Superior temporal gyrus (tissue), 1 donor: ENCODE measurements at regions not wholly inside any gene's neighbourhood (a gene's known extent, or its start where the extent isn't known, plus 50 kb on each side); places are given as distances from the start of the nearest gene placed in this dataset.

ENCODE experiments used
- DNase-seq: peaks from one replicate; pipeline ENCODE4 v3.0.0-alpha.2; 2016; ENCODE audit errors: extremely low spot score

DNA sequence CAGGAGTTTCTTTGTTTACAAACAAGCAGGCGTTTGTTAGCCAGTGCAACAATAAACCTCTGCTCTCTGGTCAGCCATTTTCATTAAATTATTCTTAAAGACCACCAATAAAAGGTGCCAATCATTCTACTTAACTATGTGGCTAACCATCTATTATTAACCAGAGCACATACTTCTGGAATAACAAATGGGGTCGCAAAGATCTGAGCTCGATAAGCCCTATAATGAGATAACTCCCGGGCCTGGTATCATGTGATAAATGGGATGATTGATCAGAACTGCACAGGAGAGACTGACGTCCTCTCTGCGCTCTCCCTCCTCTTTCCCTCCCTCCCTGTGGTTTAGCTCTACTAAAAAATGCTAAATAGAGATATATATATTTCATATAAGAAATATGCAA is 488.2 kb downstream of the NTRK2 start:
- no peak for DNase-seq

DNA sequence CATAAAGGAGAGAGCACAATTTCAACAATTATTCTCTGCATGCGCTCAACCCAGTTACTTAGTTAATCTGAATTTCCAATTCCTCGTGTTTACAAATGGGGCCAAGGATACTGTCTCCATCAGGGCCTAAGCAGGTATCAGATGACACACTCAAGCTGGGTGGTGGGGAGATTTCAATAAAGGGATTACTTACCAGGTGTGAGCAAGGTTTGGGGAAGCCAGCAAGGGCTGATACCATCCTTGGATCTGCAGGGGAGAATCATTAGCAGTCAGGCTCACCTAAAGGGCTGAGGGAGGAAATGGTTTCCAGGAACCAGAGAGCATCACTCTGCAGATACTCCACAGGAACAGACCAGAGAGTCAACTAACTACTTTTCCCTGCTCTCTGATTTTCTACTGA is 487.1 kb downstream of the NTRK2 start:
- no peak for DNase-seq

DNA sequence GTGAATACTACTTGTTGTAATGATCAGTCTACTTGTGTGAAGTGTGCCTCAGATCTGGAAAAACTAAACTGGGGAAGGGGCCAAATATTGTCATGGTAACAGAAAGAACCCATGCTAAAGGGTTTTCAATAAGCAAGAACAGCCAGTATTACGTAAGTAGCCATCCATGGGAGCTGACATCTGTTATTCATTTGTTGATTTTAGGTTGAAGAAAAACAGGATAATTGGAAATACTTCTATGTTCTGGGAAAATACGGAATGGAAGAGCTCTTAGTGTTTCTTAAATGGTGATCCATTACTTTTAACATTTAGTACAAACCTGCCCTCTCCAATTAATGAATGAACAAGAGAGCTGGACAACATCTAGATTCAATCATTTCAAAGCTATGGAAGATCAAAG is 485.8 kb downstream of the NTRK2 start:
- DNase-seq = no peak

DNA sequence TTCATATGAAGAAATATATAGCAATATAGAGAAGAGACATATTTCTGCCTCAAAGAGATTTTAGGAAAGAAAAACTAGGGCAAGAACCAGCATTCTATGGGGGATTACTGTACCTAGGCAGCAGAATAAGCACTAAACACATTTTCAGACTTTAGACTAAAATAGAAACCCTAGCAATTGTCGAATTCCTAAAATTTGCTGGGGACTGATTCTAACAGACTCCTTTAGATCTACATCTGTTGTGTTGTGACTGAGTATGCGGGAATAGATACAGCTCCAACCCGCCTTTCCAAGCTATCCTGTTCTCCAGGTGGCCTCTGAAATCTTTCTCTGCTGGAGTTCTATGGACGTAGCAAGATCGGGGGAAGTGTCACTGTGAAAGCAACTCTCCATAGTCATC is 482.2 kb downstream of the NTRK2 start:
- DNase-seq = peak; percentile 59

DNA sequence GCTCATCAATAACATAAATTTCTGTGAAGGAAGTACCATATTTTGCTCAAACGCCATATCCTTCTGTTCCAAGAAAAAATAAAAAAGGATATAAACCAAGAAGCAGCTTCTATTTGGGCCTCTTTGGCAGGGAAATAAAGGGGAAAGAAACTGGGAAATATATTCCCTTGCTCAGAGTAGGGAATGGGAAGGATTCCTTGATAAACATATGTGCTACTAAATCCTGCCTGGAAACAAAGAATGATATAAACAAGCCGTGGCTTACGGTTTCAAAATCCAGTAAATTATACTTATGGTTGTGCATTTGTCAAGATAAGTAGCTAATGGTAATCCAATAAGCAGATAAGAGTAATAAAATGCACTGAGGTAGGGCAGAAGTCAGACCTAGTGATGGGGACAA is 481.6 kb downstream of the NTRK2 start:
- DNase-seq = no peak

DNA sequence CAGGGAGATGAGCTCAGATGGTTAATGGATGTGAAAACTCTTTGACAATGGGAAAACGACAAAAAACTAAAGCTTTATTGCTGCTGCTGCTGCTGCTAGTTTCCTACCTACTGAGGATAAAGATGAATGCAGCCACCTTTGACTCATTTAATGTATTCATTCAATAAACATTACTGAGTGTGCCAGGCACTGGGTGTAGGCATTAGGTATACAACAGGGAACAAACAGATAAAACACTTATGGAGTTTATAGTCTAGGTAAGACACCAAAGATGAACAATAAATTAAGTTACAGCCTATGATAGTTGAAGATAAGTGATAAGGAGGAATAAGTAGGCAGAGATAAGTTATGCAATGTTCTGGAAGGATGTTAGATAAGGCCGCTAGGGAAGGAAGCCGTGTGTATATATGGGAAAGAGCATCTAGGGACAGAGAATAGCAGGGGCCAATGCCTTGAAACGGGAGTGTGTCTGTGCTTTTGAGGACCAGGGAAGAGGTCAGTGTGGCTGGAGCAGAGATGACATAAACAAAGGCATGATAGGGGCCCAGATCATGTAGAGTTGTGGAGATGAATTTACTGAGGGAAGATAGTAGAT is 477.6 kb downstream of the NTRK2 start:
- no peak for DNase-seq

DNA sequence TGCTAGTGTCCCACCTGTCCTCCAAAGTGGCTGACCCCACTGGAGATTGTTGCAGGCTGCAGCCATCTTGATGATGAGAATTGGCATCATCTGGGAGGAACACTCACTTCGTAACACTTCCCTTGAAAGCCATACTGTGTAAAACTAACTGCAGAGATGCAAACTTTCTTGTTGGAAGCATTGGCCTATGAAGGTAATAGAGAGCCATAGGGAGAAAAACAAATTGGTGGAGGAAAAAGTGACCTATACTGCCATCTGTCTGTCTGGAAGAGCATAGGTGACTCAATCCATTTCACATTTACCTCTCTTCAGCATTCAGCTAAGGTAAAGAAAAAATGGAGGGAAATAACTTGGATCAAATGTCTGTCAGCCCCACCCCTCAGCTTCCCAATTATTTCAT is 473.4 kb downstream of the NTRK2 start:
- DNase-seq = peak; percentile 74

DNA sequence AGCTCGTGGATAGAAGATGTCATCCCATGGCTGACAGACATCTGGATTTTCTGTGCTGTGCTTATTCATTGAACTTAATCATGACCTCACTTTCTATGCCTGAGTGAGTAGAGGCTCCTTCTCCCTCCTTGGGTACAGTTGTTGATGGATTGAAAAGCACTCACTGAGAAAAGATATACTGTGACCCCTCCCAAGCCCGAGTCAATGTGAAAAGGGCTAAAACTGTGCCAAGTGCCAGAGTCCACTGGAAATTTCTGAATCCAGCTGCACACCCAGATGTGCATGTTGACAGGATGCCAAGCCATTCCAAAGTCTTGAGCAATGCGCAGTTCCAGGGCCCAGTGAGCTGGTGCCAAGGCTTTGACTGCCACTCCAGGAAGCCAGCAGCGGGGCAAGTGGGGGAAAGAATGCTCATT is 473.0 kb downstream of the NTRK2 start:
- DNase-seq = no peak

DNA sequence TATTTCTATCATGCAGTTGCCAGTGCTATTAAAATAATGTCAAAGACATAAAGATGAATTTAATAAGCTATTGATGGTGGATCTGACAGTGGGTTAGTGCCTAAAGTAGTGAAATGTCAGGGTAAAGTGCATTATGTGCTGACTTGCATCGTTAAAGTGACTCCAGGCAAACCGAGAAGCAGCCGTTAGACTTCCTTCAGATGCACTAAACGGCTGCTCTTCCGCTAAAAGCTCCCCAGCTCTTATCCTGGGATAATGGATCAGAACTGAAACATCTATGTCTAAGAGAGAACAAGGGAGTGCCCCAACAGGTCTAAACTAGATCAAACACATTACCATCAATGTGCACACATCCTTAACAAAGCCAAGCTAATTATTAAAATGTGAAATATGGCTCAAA is 468.2 kb downstream of the NTRK2 start:
- no peak for DNase-seq

DNA sequence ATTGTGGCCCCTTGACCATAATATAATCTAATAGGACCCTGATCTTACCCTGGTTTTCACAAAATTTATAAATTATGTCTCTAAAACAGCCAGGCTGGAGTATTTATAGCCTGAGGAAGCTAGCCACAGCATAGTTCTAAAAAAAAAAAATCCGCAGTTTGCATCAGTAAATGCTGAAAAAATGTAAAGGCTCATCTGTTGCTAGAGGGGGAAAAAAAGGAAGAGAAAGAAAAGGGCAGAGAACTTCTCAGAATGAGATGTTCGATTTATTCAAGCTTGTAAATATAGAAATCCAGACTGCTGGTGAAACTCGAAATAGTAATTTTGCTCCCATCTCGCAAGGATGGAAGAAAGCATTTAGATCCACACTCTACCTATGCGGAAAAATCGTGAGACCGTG is 467.5 kb downstream of the NTRK2 start:
- no peak for DNase-seq

DNA sequence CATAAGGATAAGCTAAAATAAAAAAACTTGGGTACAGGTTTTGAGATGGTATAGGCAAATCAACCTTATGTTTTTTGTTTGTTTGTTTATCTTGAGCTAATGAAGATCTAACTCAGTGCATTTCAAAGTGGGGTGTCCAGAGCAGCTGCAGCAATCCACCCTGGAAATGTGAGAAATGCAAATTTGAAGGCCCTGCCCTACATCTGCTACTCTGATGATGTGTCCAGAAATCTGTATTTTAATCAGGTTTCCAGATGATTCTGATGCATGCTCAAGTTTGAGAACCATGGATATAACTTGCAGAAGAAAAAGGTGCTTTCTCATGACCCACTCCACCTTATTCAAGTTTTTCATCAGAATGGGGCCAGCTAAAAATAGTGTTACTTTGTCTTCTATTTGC is 467.0 kb downstream of the NTRK2 start:
- DNase-seq = no peak

DNA sequence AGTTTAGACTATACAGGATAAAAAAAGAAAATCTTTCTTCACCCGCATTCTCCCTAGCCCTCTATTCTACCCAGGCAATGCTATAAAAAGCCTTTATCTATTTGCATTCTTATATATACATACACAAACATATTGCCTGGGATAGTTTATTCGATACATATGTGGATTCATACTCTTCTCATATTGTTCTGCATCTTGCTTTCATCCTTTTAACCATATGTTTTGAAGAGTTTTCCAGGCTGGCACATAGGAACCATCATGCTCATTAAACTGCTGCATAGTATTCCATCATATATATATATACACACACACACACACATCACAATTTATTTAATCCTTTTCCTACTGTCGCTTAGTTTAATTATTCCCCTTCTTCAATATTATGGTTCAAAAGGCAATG is 461.2 kb downstream of the NTRK2 start:
- DNase-seq = no peak

DNA sequence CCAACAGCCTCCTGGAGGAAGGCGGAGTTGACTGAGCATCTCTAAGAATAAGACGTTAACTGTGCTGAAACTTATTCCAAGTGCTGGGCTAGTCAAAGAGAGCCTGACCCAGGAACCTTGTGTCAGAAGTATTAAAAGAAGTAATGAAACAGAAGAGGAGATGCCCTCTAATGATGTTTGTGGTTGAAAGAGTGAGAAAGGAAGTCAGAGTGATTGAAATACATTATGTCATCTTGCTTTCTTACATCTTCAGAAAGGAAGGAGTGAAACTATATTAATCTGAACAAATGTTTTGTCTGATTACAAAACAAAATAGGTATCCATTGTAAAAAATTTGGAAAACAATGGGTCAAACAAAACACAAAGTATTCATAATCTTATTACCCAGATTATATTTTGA is 460.7 kb downstream of the NTRK2 start:
- no peak for DNase-seq

DNA sequence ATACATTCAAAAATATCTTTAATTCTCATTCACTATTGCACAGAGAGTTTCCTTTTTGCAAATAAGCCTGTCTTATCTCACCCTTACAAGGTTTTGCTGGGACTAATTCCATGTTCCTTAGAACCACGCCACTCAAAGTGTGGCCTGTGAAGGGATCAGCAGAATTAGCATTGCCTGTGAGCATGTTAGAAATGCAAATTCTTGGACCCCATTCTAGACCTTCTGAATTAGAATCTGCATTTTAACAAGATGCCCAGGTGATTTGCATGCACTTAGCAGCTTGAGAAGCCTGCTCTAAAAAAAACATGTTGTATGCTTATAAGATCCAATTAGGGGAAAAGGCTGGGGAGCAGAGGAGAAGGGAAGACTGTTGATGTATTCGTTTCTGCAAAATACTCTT is 460.0 kb downstream of the NTRK2 start:
- no peak for DNase-seq

DNA sequence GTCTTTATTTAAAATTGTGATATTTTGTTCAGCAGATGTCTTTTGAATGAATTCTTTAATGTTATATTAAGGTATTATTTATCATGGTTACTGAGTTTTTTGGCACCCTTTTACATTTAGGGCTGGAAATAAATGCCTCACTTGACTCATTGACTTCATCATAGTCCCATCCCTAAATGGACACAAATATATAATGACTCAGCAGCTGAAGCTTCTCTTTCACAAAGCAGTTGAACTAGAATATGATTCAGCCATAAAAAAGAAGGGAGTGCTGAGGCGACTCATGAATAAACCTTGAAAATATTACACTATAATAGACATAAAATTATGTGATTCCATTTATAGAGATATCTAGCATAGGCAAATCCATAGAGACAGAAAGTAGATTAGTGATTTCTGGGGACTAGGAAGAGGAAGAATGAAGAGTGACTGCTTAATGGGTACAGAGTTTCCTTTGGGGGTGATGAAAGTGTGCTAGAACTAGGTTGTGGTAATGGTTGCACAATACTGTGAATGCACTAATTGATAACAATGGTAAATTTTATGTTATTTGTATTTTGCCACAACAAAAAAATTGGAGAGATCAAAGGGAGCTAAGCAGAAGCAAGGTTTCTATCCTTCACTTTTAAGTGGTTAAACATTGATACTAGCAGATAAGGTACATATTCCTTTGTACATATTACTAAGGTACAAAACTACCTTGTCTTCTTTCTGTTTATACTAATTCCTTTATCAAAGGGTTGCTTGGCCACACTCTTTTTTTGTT is 449.6 kb downstream of the NTRK2 start:
- no peak for DNase-seq

DNA sequence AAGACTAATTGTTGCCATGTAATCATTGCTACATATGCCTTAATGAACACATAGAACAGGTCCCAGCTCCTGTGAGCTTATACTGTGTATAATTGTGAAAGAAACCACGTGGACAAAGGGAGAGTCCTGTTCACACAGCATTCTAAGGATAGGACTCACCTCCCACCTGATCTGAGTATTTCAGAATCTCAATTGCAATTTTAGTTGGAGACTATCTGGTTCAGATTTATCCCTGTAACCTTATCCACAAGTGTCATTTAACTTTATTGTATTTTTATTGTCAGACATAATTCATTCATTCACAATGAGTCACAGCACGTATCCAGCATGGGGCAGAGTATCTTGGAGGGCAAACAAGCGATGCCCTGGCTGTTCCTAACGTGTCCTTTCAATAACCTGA is 448.3 kb downstream of the NTRK2 start:
- no peak for DNase-seq

DNA sequence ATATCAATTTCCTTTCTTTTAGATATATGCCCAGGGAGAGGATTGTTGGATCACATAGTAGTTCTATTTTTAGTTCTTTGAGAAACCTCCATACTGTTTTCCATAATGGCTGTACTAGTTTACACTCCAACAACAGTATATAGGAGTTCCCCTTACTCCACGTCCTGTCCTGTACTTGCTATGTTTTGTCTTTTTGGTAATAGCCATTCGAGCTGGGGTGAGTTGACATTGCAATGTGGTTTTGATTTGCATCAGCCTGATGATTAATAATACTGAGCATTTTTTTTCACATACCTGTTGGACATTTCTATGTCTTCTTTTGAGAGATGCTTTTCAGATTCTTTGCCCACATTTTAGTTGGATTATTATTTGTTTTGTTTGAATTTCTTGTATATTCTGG is 445.9 kb downstream of the NTRK2 start:
- DNase-seq = no peak

DNA sequence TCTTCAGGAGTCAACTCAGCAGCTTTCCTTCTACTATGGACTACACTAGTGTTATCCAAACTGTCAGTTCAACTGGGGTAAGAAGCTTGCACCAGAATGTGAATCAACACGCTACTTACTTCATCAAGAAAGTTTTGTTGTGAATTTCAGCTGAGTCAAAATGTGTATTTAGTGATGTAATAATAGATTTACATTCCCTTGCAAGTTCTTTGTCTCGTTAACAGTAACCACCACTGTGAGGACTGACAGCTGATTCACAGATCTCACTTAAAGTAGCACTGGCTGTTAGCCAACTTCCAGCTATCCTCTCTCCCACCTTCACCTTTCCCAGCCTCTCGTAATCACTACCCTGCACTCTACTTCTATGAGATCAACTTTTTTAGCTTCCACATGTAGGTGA is 445.3 kb downstream of the NTRK2 start:
- no peak for DNase-seq

DNA sequence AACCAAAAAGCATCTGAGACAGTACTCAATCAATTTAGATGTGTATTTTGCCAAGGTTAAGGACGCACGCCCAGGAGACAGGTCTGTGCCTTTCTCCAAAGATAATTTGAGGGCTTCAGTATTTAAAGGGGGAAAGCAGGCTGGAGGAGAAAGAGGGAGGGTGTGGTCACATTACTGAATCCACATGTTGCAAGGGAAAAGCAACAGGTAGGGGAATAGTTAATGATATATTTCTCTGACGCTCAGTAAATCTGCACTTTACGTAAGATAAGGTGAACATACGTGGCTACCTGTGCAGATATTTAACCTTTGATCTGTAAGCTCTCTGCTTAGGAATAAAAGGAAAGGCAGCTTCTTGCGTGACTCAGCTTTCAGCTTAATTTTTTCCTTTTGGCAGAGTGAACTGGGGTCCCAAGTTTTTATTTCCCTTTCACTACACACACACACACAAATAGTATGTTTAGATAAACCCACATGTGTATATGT is 443.4 kb downstream of the NTRK2 start:
- no peak for DNase-seq

DNA sequence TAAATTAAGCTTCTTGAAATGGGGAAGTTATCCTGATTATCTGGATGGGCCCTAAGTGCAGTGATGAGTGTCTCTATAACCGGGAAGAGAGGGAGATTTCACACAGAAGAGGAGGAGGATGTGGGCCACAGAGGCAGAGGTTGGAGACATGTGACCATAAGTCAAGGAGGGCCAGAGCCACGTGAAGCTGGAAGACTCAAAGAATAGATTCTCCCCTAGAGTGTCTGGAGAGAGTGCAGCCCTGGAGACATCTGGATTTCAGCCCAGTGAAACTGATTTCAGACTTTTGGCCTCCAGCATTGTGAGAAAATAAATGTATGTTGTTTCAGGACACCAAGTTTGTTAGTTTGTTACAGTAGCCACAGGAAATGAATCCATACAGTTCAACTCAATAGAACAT is 442.9 kb downstream of the NTRK2 start:
- DNase-seq = no peak

DNA sequence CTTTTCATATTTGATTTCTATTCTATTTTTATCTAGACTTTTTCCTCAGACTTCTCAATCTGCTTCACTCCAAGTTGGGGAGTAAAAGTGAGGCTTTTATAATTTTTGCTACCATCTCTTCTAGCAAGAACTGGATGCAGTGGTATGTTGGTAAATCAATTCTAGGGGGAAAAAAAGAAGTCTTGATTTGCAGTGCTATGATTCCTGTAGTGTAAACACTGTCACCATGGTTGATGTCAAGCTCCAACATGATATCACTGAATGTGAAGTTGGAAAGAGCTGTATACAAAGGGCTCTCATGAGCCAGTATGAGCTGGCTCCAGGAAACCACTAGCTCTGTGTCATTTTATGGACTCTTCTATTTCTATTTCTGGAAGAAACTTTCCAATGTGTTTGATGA is 439.2 kb downstream of the NTRK2 start:
- DNase-seq = no peak

DNA sequence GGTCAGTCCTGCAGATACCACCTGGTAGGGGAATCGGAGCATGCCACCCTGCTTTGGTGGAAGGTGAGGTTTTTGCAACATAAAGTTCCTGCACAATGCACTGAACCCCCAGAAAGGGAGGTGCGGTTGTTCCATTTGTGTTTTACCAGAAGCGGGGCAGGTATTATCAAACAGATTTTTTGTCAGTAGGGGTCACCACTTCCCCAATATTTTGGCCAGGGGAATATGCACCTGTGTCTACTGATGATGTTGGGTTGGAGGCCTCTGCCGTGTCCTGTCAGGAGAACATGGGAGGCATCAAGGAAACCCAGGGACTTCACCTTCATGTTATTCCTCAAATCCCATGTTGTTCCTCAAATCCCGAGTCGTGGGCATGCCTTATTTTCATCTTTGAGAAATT is 438.7 kb downstream of the NTRK2 start:
- no peak for DNase-seq

DNA sequence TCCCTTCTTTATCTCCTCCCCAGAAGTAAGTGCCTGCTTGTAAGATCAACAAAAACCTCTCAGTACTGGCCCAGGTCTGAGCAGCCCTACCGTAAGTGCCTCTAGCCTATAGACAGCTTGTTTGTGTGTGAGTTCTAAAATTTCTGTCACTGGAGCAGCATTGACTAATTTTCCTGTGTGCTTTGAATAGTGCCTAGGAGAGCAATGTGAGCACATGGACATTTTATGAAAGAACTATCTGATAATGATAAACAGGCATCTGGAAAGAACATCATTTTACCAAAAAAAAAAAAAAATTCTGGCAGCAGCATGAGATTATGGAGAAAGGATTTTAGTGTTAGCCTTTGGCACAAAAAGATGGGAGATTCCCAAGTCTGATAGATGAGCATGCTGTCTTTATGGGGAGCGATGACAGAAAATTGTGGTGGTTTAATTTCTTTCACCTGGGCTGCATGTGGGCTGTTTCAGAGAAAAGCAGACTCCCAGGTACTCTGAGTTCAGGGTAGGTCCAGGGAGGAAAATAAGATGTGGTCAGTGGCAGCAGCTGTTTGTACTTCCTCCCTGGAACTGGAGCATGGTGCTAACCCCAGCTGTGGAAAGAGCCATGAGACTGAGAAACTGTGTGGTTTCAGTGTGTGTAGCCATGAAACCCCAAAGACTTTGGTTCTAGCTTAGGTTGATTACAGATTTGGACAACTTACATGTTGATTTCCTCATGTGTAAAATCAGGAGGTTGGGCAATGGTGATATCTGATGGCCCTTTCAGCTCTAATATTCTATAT is 419.9 kb downstream of the NTRK2 start:
- no peak for DNase-seq
